ENCODE measurements at regions not wholly inside any gene's neighbourhood (a gene's known extent, or its start where the extent isn't known, plus 50 kb on each side); places are given as distances from the start of the nearest gene placed in this dataset.

- H3K4me1 ChIP-seq (ENCODE audit: control insufficient read depth in 2 of 2, insufficient read depth in 2 of 2, low read length in 2 of 2): no peaks in the 10 kb centered on the region
- H3K27ac Mint-ChIP-seq: no peak overlapping the region
- ChIA-PET POLR2A (no interaction called here), CTCF (no interaction called here)
- H3K36me3 Mint-ChIP-seq: no peaks in the 10 kb centered on the region
- peaks cover 0 to 6% (median 0%) of the 10 kb centered on the region in 11 donors for H3K9me3 Mint-ChIP-seq
- H3K27ac ChIP-seq (ENCODE audit: low read depth, low read length): no peak overlapping the region
- no peak for ATAC-seq
- no peaks in the 10 kb centered on the region for H3K9me3 ChIP-seq (ENCODE audit: control insufficient read depth in 2 of 3, low read length in 3 of 3)
- no peaks in the 10 kb centered on the region for H3K36me3 ChIP-seq (ENCODE audit: control insufficient read depth in 2 of 3, insufficient read depth in 3 of 3, low read length in 3 of 3)
- no peaks in the 10 kb centered on the region for H3K4me1 Mint-ChIP-seq
- no peak overlapping the region for H3K4me3 Mint-ChIP-seq
- no peak overlapping the region for H3K4me3 ChIP-seq (ENCODE audit: low read length)
- intact Hi-C loops (cut with micrococcal nuclease): no loop called here
- H3K27me3 Mint-ChIP-seq: peaks cover 0 to 79% (median 3%) of the 10 kb centered on the region in 5 donors
- no peaks in the 10 kb centered on the region for H3K27me3 ChIP-seq (ENCODE audit: control insufficient read depth in 2 of 2, insufficient read depth in 2 of 2, low read length in 2 of 2)
- DNase-seq: no peak
Measured at GRCh38 chr5:135279328-135279727, 119.7 kb downstream of the MACROH2A1 start.

GRCh38 chr5:135276151-135276550 lies 122.9 kb downstream of the MACROH2A1 start:
- Mint-ChIP-seq H3K9me3 (peaks cover 0 to 6% (median 0%) of the 10 kb centered on the region in 11 donors), H3K4me3 (no peak overlapping the region), H3K4me1 (no peaks in the 10 kb centered on the region), H3K36me3 (no peaks in the 10 kb centered on the region), H3K27ac (no peak overlapping the region), H3K27me3 (peaks cover 0 to 53% (median 0%) of the 10 kb centered on the region in 5 donors)
- no peaks in the 10 kb centered on the region for H3K27me3 ChIP-seq (ENCODE audit: control insufficient read depth in 2 of 2, insufficient read depth in 2 of 2, low read length in 2 of 2)
- H3K9me3 ChIP-seq (ENCODE audit: control insufficient read depth in 2 of 3, low read length in 3 of 3): no peaks in the 10 kb centered on the region
- CTCF ChIA-PET: no interaction called here
- DNase-seq (no peak), ATAC-seq (no peak)
- intact Hi-C loops (cut with micrococcal nuclease): no loop called here
- H3K4me3 ChIP-seq (ENCODE audit: low read length): no peak overlapping the region
- H3K36me3 ChIP-seq (ENCODE audit: control insufficient read depth in 2 of 3, insufficient read depth in 3 of 3, low read length in 3 of 3): no peaks in the 10 kb centered on the region
- POLR2A ChIA-PET: no interaction called here
- H3K4me1 ChIP-seq (ENCODE audit: control insufficient read depth in 2 of 2, insufficient read depth in 2 of 2, low read length in 2 of 2): no peaks in the 10 kb centered on the region
- no peak overlapping the region for H3K27ac ChIP-seq (ENCODE audit: low read depth, low read length)

- no peak overlapping the region for H3K4me3 ChIP-seq (ENCODE audit: low read length)
- H3K4me1 Mint-ChIP-seq: no peaks in the 10 kb centered on the region
- peaks cover 0 to 33% (median 3%) of the 10 kb centered on the region in 5 donors for H3K27me3 Mint-ChIP-seq
- ChIA-PET POLR2A (no interaction called here), CTCF (no interaction called here)
- H3K36me3 Mint-ChIP-seq: no peaks in the 10 kb centered on the region
- no peaks in the 10 kb centered on the region for H3K4me1 ChIP-seq (ENCODE audit: control insufficient read depth in 2 of 2, insufficient read depth in 2 of 2, low read length in 2 of 2)
- H3K27ac ChIP-seq (ENCODE audit: low read depth, low read length): no peak overlapping the region
- peaks cover 0 to 5% (median 0%) of the 10 kb centered on the region in 11 donors for H3K9me3 Mint-ChIP-seq
- H3K27me3 ChIP-seq (ENCODE audit: control insufficient read depth in 2 of 2, insufficient read depth in 2 of 2, low read length in 2 of 2): no peaks in the 10 kb centered on the region
- no peak overlapping the region for H3K27ac Mint-ChIP-seq
- DNase-seq: no peak
- H3K9me3 ChIP-seq (ENCODE audit: control insufficient read depth in 2 of 3, low read length in 3 of 3): no peaks in the 10 kb centered on the region
- intact Hi-C loops (cut with micrococcal nuclease): no loop called here
- ATAC-seq: no peak
- no peaks in the 10 kb centered on the region for H3K36me3 ChIP-seq (ENCODE audit: control insufficient read depth in 2 of 3, insufficient read depth in 3 of 3, low read length in 3 of 3)
- no peak overlapping the region for H3K4me3 Mint-ChIP-seq
Measured at GRCh38 chr5:135273212-135273611, 125.8 kb downstream of the MACROH2A1 start.

- H3K9me3 Mint-ChIP-seq: no peaks in the 10 kb centered on the region
Measured at GRCh38 chr5:135272311-135272805, 126.7 kb downstream of the MACROH2A1 start.

GRCh38 chr5:135271533-135272310 lies 127.3 kb downstream of the MACROH2A1 start:
- no peaks in the 10 kb centered on the region for H3K9me3 ChIP-seq (ENCODE audit: control insufficient read depth in 2 of 3, low read length in 3 of 3)
- Mint-ChIP-seq H3K27me3 (peaks cover 0 to 26% (median 8%) of the 10 kb centered on the region in 5 donors), H3K36me3 (no peaks in the 10 kb centered on the region), H3K9me3 (no peaks in the 10 kb centered on the region), H3K4me3 (no peak overlapping the region), H3K27ac (no peak overlapping the region), H3K4me1 (no peaks in the 10 kb centered on the region)
- ATAC-seq: no peak
- H3K36me3 ChIP-seq (ENCODE audit: control insufficient read depth in 2 of 3, insufficient read depth in 3 of 3, low read length in 3 of 3): no peaks in the 10 kb centered on the region
- CTCF ChIA-PET: no interaction called here
- POLR2A ChIA-PET: no interaction called here
- no peak overlapping the region for H3K4me3 ChIP-seq (ENCODE audit: low read length)
- DNase-seq: no peak
- intact Hi-C loops (cut with micrococcal nuclease): no loop called here
- no peaks in the 10 kb centered on the region for H3K4me1 ChIP-seq (ENCODE audit: control insufficient read depth in 2 of 2, insufficient read depth in 2 of 2, low read length in 2 of 2)
- H3K27me3 ChIP-seq (ENCODE audit: control insufficient read depth in 2 of 2, insufficient read depth in 2 of 2, low read length in 2 of 2): no peaks in the 10 kb centered on the region
- H3K27ac ChIP-seq (ENCODE audit: low read depth, low read length): no peak overlapping the region

More at GRCh38 chr5:135272311-135272805, 126.7 kb downstream of the MACROH2A1 start:
- no peaks in the 10 kb centered on the region for H3K36me3 Mint-ChIP-seq
- H3K27me3 ChIP-seq (ENCODE audit: control insufficient read depth in 2 of 2, insufficient read depth in 2 of 2, low read length in 2 of 2): no peaks in the 10 kb centered on the region
- intact Hi-C loops (cut with micrococcal nuclease): no loop called here
- DNase-seq (no peak), ATAC-seq (no peak)
- H3K4me1 ChIP-seq (ENCODE audit: control insufficient read depth in 2 of 2, insufficient read depth in 2 of 2, low read length in 2 of 2): no peaks in the 10 kb centered on the region
- peaks cover 0 to 29% (median 5%) of the 10 kb centered on the region in 5 donors for H3K27me3 Mint-ChIP-seq
- no peak overlapping the region for H3K4me3 ChIP-seq (ENCODE audit: low read length)
- no peak overlapping the region for H3K27ac Mint-ChIP-seq
- no peaks in the 10 kb centered on the region for H3K9me3 ChIP-seq (ENCODE audit: control insufficient read depth in 2 of 3, low read length in 3 of 3)
- ChIA-PET POLR2A (no interaction called here), CTCF (no interaction called here)
- H3K27ac ChIP-seq (ENCODE audit: low read depth, low read length): no peak overlapping the region
- no peak overlapping the region for H3K4me3 Mint-ChIP-seq
- H3K36me3 ChIP-seq (ENCODE audit: control insufficient read depth in 2 of 3, insufficient read depth in 3 of 3, low read length in 3 of 3): no peaks in the 10 kb centered on the region
- no peaks in the 10 kb centered on the region for H3K4me1 Mint-ChIP-seq

- Mint-ChIP-seq H3K4me1 (no peaks in the 10 kb centered on the region), H3K36me3 (no peaks in the 10 kb centered on the region), H3K4me3 (no peak overlapping the region), H3K27me3 (peaks cover 0 to 20% (median 8%) of the 10 kb centered on the region in 5 donors), H3K27ac (no peak overlapping the region), H3K9me3 (no peaks in the 10 kb centered on the region)
- H3K27me3 ChIP-seq (ENCODE audit: control insufficient read depth in 2 of 2, insufficient read depth in 2 of 2, low read length in 2 of 2): no peaks in the 10 kb centered on the region
- DNase-seq: no peak
- CTCF ChIA-PET: no interaction called here
- intact Hi-C loops (cut with micrococcal nuclease): no loop called here
- no peaks in the 10 kb centered on the region for H3K4me1 ChIP-seq (ENCODE audit: control insufficient read depth in 2 of 2, insufficient read depth in 2 of 2, low read length in 2 of 2)
- no peaks in the 10 kb centered on the region for H3K9me3 ChIP-seq (ENCODE audit: control insufficient read depth in 2 of 3, low read length in 3 of 3)
- no peaks in the 10 kb centered on the region for H3K36me3 ChIP-seq (ENCODE audit: control insufficient read depth in 2 of 3, insufficient read depth in 3 of 3, low read length in 3 of 3)
- no peak overlapping the region for H3K4me3 ChIP-seq (ENCODE audit: low read length)
- no peak for ATAC-seq
- POLR2A ChIA-PET: no interaction called here
- no peak overlapping the region for H3K27ac ChIP-seq (ENCODE audit: low read depth, low read length)
Measured at GRCh38 chr5:135269931-135270421, 129.1 kb downstream of the MACROH2A1 start.

GRCh38 chr5:135269199-135269598 lies 129.8 kb downstream of the MACROH2A1 start:
- H3K27me3 Mint-ChIP-seq: peaks cover 0 to 20% (median 8%) of the 10 kb centered on the region in 5 donors
- ChIA-PET POLR2A (no interaction called here), CTCF (no interaction called here)
- no peaks in the 10 kb centered on the region for H3K9me3 Mint-ChIP-seq
- H3K4me1 ChIP-seq (ENCODE audit: control insufficient read depth in 2 of 2, insufficient read depth in 2 of 2, low read length in 2 of 2): no peaks in the 10 kb centered on the region
- H3K4me1 Mint-ChIP-seq: no peaks in the 10 kb centered on the region
- H3K27ac Mint-ChIP-seq: no peak overlapping the region
- H3K4me3 ChIP-seq (ENCODE audit: low read length): no peak overlapping the region
- no peaks in the 10 kb centered on the region for H3K36me3 ChIP-seq (ENCODE audit: control insufficient read depth in 2 of 3, insufficient read depth in 3 of 3, low read length in 3 of 3)
- H3K4me3 Mint-ChIP-seq: no peak overlapping the region
- DNase-seq (no peak), ATAC-seq (no peak)
- no peak overlapping the region for H3K27ac ChIP-seq (ENCODE audit: low read depth, low read length)
- no peaks in the 10 kb centered on the region for H3K27me3 ChIP-seq (ENCODE audit: control insufficient read depth in 2 of 2, insufficient read depth in 2 of 2, low read length in 2 of 2)
- intact Hi-C loops (cut with micrococcal nuclease): no loop called here
- no peaks in the 10 kb centered on the region for H3K9me3 ChIP-seq (ENCODE audit: control insufficient read depth in 2 of 3, low read length in 3 of 3)
- no peaks in the 10 kb centered on the region for H3K36me3 Mint-ChIP-seq

Data from naive thymus-derived CD4-positive, alpha-beta T cell (primary cell).